Liver (tissue), 8 donors: ENCODE measurements at regions not wholly inside any gene's neighbourhood (a gene's known extent, or its start where the extent isn't known, plus 50 kb on each side); places are given as distances from the start of the nearest gene placed in this dataset.

ENCODE experiments used
- DNase-seq: peaks from one replicate; pipeline ENCODE4 v3.0.0-alpha.2; 2017; ENCODE audit warnings: low spot score
- H3K27ac ChIP-seq, 2 donors: one replicate each; pipeline ENCODE4 v1.7.0; 2013; ENCODE audit warnings: inconsistent platforms in 2 of 2, low read length in 2 of 2, control low read depth in 1 of 2, low read depth in 1 of 2, mild to moderate bottlenecking in 1 of 2
- H3K27me3 ChIP-seq, 4 donors: one replicate each; pipeline versions ENCODE4 v1.6.1 to v1.7.0; 2013; ENCODE audit warnings: low read length in 3 of 4, inconsistent platforms in 1 of 4, mild to moderate bottlenecking in 1 of 4, moderate library complexity in 1 of 4; ENCODE audit not compliant: control insufficient read depth in 4 of 4, insufficient read depth in 4 of 4
- H3K36me3 ChIP-seq, 4 donors: one replicate each; pipeline versions ENCODE4 v1.6.1 to v1.7.0; 2013; ENCODE audit warnings: low read length in 3 of 4, mild to moderate bottlenecking in 3 of 4, low read depth in 1 of 4, moderate library complexity in 1 of 4; ENCODE audit not compliant: control insufficient read depth in 4 of 4, insufficient read depth in 3 of 4
- H3K4me1 ChIP-seq, 4 donors: one replicate each; pipeline versions ENCODE4 v1.6.1 to v1.7.0; 2013; ENCODE audit warnings: low read length in 3 of 4, mild to moderate bottlenecking in 3 of 4, moderate library complexity in 1 of 4; ENCODE audit not compliant: control insufficient read depth in 4 of 4, insufficient read depth in 4 of 4
- H3K4me3 ChIP-seq, 3 donors: one replicate each; pipeline versions ENCODE4 v1.6.1 to v1.7.0; 2013; ENCODE audit warnings: low read length in 3 of 3, control low read depth in 1 of 3, low read depth in 1 of 3, mild to moderate bottlenecking in 1 of 3
- H3K9ac ChIP-seq, 2 donors: one replicate each; pipeline ENCODE4 v1.7.0; 2013; ENCODE audit warnings: low read length in 2 of 2, mild to moderate bottlenecking in 2 of 2, moderate library complexity in 2 of 2, control low read depth in 1 of 2, low read depth in 1 of 2
- H3K9me3 ChIP-seq, 4 donors: one replicate each; pipeline versions ENCODE4 v1.6.1 to v1.7.0; 2013; ENCODE audit warnings: low read length in 3 of 4; ENCODE audit not compliant: control insufficient read depth in 4 of 4
- CTCF ChIP-seq: fragments of 150-350 bp; IDR thresholded peaks from 2 replicates; pipeline ENCODE4 v1.5.1; 2017; ENCODE audit warnings: improper control_type of control experiment, low read depth, low read length; ENCODE audit not compliant: missing input control
- EGR1 ChIP-seq, 2 donors: IDR thresholded peaks; 2 replicates each; pipeline ENCODE4 v1.6.1; 2016 to 2018; ENCODE audit warnings: antibody characterized with exemption in 2 of 2, low read depth in 2 of 2
- FOXA1 ChIP-seq: IDR thresholded peaks from 2 replicates; pipeline ENCODE4 v1.6.1; 2016; ENCODE audit warnings: antibody characterized with exemption
- FOXA2 ChIP-seq: IDR thresholded peaks from 2 replicates; pipeline ENCODE4 v1.6.1; 2016; ENCODE audit warnings: antibody characterized with exemption
- GABPA ChIP-seq, 2 donors: IDR thresholded peaks in 1 of 2; conservative IDR thresholded peaks in 1 of 2; 2 replicates each; pipeline ENCODE4 v1.6.1; 2016; ENCODE audit warnings: antibody characterized with exemption in 2 of 2, mild to moderate bottlenecking in 1 of 2, moderate library complexity in 1 of 2
- HNF4A ChIP-seq, 2 donors: conservative IDR thresholded peaks; 2 replicates each; pipeline ENCODE4 v1.6.1; 2016; ENCODE audit warnings: antibody characterized with exemption in 2 of 2, mild to moderate bottlenecking in 2 of 2
- HNF4G ChIP-seq: IDR thresholded peaks from 2 replicates; pipeline ENCODE4 v1.6.1; 2016; ENCODE audit warnings: antibody characterized with exemption
- JUND ChIP-seq, 2 donors: IDR thresholded peaks; 2 replicates each; pipeline ENCODE4 v1.6.1; 2016; ENCODE audit warnings: antibody characterized with exemption in 2 of 2
- NR2F2 ChIP-seq: IDR thresholded peaks from 2 replicates; pipeline ENCODE4 v1.6.1; 2016; ENCODE audit warnings: antibody characterized with exemption
- RAD21 ChIP-seq, 2 donors: IDR thresholded peaks; 2 replicates each; pipeline ENCODE4 v1.6.1; 2016; ENCODE audit warnings: antibody characterized with exemption in 2 of 2, mild to moderate bottlenecking in 2 of 2
- RXRA ChIP-seq, 2 donors: IDR thresholded peaks; 2 replicates each; pipeline ENCODE4 v1.6.1; 2017 to 2018; ENCODE audit warnings: antibody characterized with exemption in 2 of 2, mild to moderate bottlenecking in 1 of 2
- SP1 ChIP-seq: IDR thresholded peaks from 2 replicates; pipeline ENCODE4 v1.6.1; 2018; ENCODE audit warnings: antibody characterized with exemption, mild to moderate bottlenecking
- TAF1 ChIP-seq: conservative IDR thresholded peaks from 2 replicates; pipeline ENCODE4 v1.6.1; 2016; ENCODE audit warnings: antibody characterized with exemption, mild to moderate bottlenecking
- YY1 ChIP-seq: IDR thresholded peaks from 2 replicates; pipeline ENCODE4 v1.6.1; 2016; ENCODE audit warnings: antibody characterized with exemption, mild to moderate bottlenecking
- ZBTB33 ChIP-seq: IDR thresholded peaks from 2 replicates; pipeline ENCODE4 v1.6.1; 2016; ENCODE audit warnings: antibody characterized with exemption
- WGBS: extraction: QIAGEN DNeasy Blood & Tissue Kit; methylation state at CpG from one replicate; pipeline ENCODE4 v1.1.7; 2013; 5-methylcytosine and 5-hydroxymethylcytosine counted together
- TF ChIP-seq, protein P1 (sequence below): IDR thresholded peaks from 2 replicates; pipeline ENCODE4 v1.6.1; 2016; ENCODE audit warnings: antibody characterized with exemption
- TF ChIP-seq, protein P2 (sequence below): IDR thresholded peaks from 2 replicates; pipeline ENCODE4 v1.6.1; 2016; ENCODE audit warnings: antibody characterized with exemption, mild to moderate bottlenecking
- TF ChIP-seq, protein P3 (sequence below): IDR thresholded peaks from 2 replicates; pipeline ENCODE4 v1.6.1; 2016; ENCODE audit warnings: antibody characterized with exemption
- donor health status: healthy.
- donor health status: healthy.
- donor health status: healthy.
- donor health status: healthy.
- donor health status: healthy.

GRCh38 chr14:83993545-83993944 lies 1536.4 kb upstream of the FLRT2 start:
- H3K9me3 ChIP-seq, result no peaks in the 10 kb centered on the region
- H3K27me3 ChIP-seq, result no peaks in the 10 kb centered on the region
- no peak overlapping the region for H3K9ac ChIP-seq
- H3K4me1 ChIP-seq, result no peaks in the 10 kb centered on the region
- no peak for TF ChIP-seq ZBTB33
- TF ChIP-seq, protein P1, sequence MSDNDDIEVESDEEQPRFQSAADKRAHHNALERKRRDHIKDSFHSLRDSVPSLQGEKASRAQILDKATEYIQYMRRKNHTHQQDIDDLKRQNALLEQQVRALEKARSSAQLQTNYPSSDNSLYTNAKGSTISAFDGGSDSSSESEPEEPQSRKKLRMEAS, result no peak
- TF ChIP-seq CTCF, result no peak
- TF ChIP-seq TAF1, result no peak
- TF ChIP-seq, protein P2, sequence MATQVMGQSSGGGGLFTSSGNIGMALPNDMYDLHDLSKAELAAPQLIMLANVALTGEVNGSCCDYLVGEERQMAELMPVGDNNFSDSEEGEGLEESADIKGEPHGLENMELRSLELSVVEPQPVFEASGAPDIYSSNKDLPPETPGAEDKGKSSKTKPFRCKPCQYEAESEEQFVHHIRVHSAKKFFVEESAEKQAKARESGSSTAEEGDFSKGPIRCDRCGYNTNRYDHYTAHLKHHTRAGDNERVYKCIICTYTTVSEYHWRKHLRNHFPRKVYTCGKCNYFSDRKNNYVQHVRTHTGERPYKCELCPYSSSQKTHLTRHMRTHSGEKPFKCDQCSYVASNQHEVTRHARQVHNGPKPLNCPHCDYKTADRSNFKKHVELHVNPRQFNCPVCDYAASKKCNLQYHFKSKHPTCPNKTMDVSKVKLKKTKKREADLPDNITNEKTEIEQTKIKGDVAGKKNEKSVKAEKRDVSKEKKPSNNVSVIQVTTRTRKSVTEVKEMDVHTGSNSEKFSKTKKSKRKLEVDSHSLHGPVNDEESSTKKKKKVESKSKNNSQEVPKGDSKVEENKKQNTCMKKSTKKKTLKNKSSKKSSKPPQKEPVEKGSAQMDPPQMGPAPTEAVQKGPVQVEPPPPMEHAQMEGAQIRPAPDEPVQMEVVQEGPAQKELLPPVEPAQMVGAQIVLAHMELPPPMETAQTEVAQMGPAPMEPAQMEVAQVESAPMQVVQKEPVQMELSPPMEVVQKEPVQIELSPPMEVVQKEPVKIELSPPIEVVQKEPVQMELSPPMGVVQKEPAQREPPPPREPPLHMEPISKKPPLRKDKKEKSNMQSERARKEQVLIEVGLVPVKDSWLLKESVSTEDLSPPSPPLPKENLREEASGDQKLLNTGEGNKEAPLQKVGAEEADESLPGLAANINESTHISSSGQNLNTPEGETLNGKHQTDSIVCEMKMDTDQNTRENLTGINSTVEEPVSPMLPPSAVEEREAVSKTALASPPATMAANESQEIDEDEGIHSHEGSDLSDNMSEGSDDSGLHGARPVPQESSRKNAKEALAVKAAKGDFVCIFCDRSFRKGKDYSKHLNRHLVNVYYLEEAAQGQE, result no peak
- no peak for TF ChIP-seq FOXA1
- no peak for TF ChIP-seq HNF4A (conservative IDR thresholded peaks at IDR 0.05)
- TF ChIP-seq NR2F2, result no peak
- TF ChIP-seq FOXA2, result no peak
- TF ChIP-seq GABPA (IDR thresholded peaks at IDR 0.05 in 1 of 2, conservative IDR thresholded peaks at IDR 0.05 in 1 of 2), result no peak
- TF ChIP-seq, protein P3, sequence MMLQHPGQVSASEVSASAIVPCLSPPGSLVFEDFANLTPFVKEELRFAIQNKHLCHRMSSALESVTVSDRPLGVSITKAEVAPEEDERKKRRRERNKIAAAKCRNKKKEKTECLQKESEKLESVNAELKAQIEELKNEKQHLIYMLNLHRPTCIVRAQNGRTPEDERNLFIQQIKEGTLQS, result no peak
- no peak for TF ChIP-seq HNF4G
- TF ChIP-seq JUND (IDR thresholded peaks at IDR 0.05), result no peak
- TF ChIP-seq RXRA (IDR thresholded peaks at IDR 0.05), result no peak
- TF ChIP-seq EGR1 (IDR thresholded peaks at IDR 0.05; ENCODE audit: low read depth in 2 of 2), result no peak
- no peak for TF ChIP-seq SP1
- no peak for TF ChIP-seq RAD21 (IDR thresholded peaks at IDR 0.05)
- no peak for TF ChIP-seq YY1
- DNase-seq, result no peak
- no peak overlapping the region for H3K4me3 ChIP-seq
- WGBS, result 68% methylated on average over 2 of the region's 2 CpGs
- H3K36me3 ChIP-seq, result no peaks in the 10 kb centered on the region
- H3K27ac ChIP-seq, result no peak overlapping the region
